H1 (cell line): ENCODE measurements at regions not wholly inside any gene's neighbourhood (a gene's known extent, or its start where the extent isn't known, plus 50 kb on each side); places are given as distances from the start of the nearest gene placed in this dataset.

Source experiments
- ASH2L ChIP-seq: fragments of 200-600, 300-600 bp; sonication (generic); IDR thresholded peaks from one replicate; pipeline ENCODE4 v1.7.1; 2017; ENCODE audit warnings: low read length
- BCL11A ChIP-seq, 2 experiments: IDR thresholded peaks; one replicate each; pipeline ENCODE4 v1.6.1; 2011; ENCODE audit warnings: low read depth in 2 of 2, low read length in 2 of 2, mild to moderate bottlenecking in 2 of 2
- CHD7 ChIP-seq: fragments of 300-600 bp; sonication (generic); IDR thresholded peaks from 2 replicates; pipeline ENCODE4 v1.7.1; 2012; ENCODE audit warnings: low read length, moderate library complexity, mild to moderate bottlenecking, inconsistent platforms; ENCODE audit not compliant: insufficient replicate concordance
- GABPA ChIP-seq: IDR thresholded peaks from 2 replicates; pipeline ENCODE4 v1.6.1; 2011; ENCODE audit warnings: mild to moderate bottlenecking, low read length, moderate library complexity, borderline replicate concordance; ENCODE audit not compliant: insufficient read depth
- GTF2F1 ChIP-seq: IDR thresholded peaks from 2 replicates; pipeline ENCODE4 v1.6.1; 2012; ENCODE audit warnings: low read depth, low read length, improper control_type of control experiment, borderline replicate concordance
- JUND ChIP-seq: IDR thresholded peaks from 2 replicates; pipeline ENCODE4 v1.6.1; 2011; ENCODE audit warnings: mild to moderate bottlenecking, improper control_type of control experiment, low read length
- KDM4A ChIP-seq: IDR thresholded peaks from one replicate; pipeline ENCODE4 v1.7.1; 2012; ENCODE audit warnings: low read depth, mild to moderate bottlenecking, moderate library complexity, low read length, inconsistent platforms; ENCODE audit not compliant: severe bottlenecking
- SRF ChIP-seq: IDR thresholded peaks from 2 replicates; pipeline ENCODE4 v1.6.1; 2011; ENCODE audit warnings: mild to moderate bottlenecking, low read depth, low read length, moderate library complexity
- TCF12 ChIP-seq: IDR thresholded peaks from 2 replicates; pipeline ENCODE4 v1.6.1; 2011; ENCODE audit warnings: low read depth, mild to moderate bottlenecking, low read length
- TEAD4 ChIP-seq: IDR thresholded peaks from 2 replicates; pipeline ENCODE4 v1.6.1; 2012; ENCODE audit warnings: low read depth, low read length, inconsistent platforms, mixed read lengths
- TF ChIP-seq, protein P1 (sequence below): IDR thresholded peaks from 2 replicates; pipeline ENCODE4 v1.6.1; 2011; ENCODE audit warnings: low read depth, mild to moderate bottlenecking, low read length; ENCODE audit not compliant: insufficient read depth

DNA sequence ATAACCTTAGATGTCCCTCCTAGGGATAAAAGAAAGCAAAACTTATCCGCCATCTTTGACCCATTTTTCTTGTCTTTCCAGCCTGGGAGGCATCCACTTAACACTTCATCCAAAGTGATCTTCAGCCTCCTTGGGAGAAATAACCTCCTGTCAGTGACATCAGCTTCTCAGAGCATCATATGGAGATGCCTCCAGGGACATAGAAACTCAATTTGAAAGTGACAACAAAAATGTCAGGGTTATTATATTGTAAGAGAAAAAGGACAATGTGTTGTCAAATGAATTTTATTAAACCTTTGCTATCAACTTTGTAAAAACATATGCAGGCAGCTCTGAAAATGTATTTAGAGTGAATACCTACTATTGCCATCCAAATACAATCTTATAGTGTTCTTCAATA is 371.2 kb upstream of the ADARB2 start (continued):
- TF ChIP-seq CHD7 (no peak), BCL11A (IDR thresholded peaks at IDR 0.05; ENCODE audit: low read depth in 2 of 2, low read length in 2 of 2) (no peak), GTF2F1 (no peak), TCF12 (no peak), TEAD4 (no peak), ASH2L (no peak), GABPA (no peak), KDM4A (no peak), SRF (no peak), JUND (no peak)
- TF ChIP-seq, protein P1, sequence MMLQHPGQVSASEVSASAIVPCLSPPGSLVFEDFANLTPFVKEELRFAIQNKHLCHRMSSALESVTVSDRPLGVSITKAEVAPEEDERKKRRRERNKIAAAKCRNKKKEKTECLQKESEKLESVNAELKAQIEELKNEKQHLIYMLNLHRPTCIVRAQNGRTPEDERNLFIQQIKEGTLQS: no peak
